ENCODE measurements at regions not wholly inside any gene's neighbourhood (a gene's known extent, or its start where the extent isn't known, plus 50 kb on each side); places are given as distances from the start of the nearest gene placed in this dataset.

GRCh38 chrX:75989806-75990590, 182.9 kb upstream of the PBDC1 start:
- intact Hi-C loops (cut with micrococcal nuclease; ENCODE audit: unreplicated experiment): no loop called here
- ChIA-PET CTCF (no interaction called here), SMC1A (ENCODE audit: uncharacterized antibody, unreplicated experiment) (no interaction called here), RAD21 (ENCODE audit: unreplicated experiment) (no interaction called here), POLR2A (no interaction called here)
- Histone ChIP-seq H3K79me2 (ENCODE audit: control insufficient read depth, insufficient read depth, low read length) (no peaks in the 10 kb centered on the region), H3K9ac (ENCODE audit: control insufficient read depth, insufficient read depth, low read length) (no peak overlapping the region), H3K27me3 (replicated peaks in 1 of 2; ENCODE audit: control insufficient read depth in 2 of 2, insufficient read depth in 2 of 2, low read length in 1 of 2) (no peaks in the 10 kb centered on the region), H3K9me3 (replicated peaks; ENCODE audit: control insufficient read depth, insufficient read depth, low read length) (no peaks in the 10 kb centered on the region), H3K4me2 (ENCODE audit: control insufficient read depth, insufficient read depth) (no peak overlapping the region), H3K27ac (ENCODE audit: control insufficient read depth, insufficient read depth) (no peak overlapping the region), H4K20me1 (ENCODE audit: control insufficient read depth, insufficient read depth) (no peaks in the 10 kb centered on the region), H3K4me3 (no peak overlapping the region), H3K36me3 (ENCODE audit: control insufficient read depth in 2 of 2, insufficient read depth in 2 of 2, low read length in 1 of 2) (no peaks in the 10 kb centered on the region), H3K4me1 (ENCODE audit: control insufficient read depth, insufficient read depth, low read length) (no peaks in the 10 kb centered on the region), H2AFZ (ENCODE audit: control insufficient read depth, low read depth, low read length) (no peak overlapping the region)
- in situ Hi-C loops (cut with MboI): no loop called here
- DNase-seq (ENCODE audit: low read depth, low spot score) (peak; percentile 7), FAIRE-seq (no peak), ATAC-seq (peak; percentile 95)
- whole genome bisulfite sequencing (ENCODE audit: insufficient coverage, insufficient replicate concordance, low lambda C conversion rate, missing lambda C conversion rate): 28% methylated on average over 3 of the region's 3 CpGs
- TF ChIP-seq NFIC (IDR thresholded peaks at IDR 0.05; ENCODE audit: low read depth, low read length) (0 out of 2 replicates have a peak, but pooled peaks have one; percentile 30), PAX5 (IDR thresholded peaks at IDR 0.05; ENCODE audit: borderline replicate concordance, low read depth, low read length) (no peak), RELA (IDR thresholded peaks at IDR 0.05; ENCODE audit: borderline replicate concordance, partially characterized antibody) (no peak), IKZF2 (IDR thresholded peaks at IDR 0.05) (0 out of 4 replicates have a peak, but pooled peaks of 1 of the 2 experiments have one; percentile 18), IKZF1 (conservative IDR thresholded peaks at IDR 0.05) (peak; percentile 32), RUNX3 (IDR thresholded peaks at IDR 0.05; ENCODE audit: low read length) (peak; percentile 77), POLR2AphosphoS5 (IDR thresholded peaks at IDR 0.05; ENCODE audit: low read length) (no peak), JUNB (IDR thresholded peaks at IDR 0.05) (peak; percentile 57), MYC (IDR thresholded peaks at IDR 0.05; ENCODE audit: insufficient read depth, insufficient read length, insufficient replicate concordance, low read length, severe bottlenecking) (no peak), ZBTB40 (IDR thresholded peaks at IDR 0.05; ENCODE audit: borderline replicate concordance) (no peak)
- TF ChIP-seq, protein P1, sequence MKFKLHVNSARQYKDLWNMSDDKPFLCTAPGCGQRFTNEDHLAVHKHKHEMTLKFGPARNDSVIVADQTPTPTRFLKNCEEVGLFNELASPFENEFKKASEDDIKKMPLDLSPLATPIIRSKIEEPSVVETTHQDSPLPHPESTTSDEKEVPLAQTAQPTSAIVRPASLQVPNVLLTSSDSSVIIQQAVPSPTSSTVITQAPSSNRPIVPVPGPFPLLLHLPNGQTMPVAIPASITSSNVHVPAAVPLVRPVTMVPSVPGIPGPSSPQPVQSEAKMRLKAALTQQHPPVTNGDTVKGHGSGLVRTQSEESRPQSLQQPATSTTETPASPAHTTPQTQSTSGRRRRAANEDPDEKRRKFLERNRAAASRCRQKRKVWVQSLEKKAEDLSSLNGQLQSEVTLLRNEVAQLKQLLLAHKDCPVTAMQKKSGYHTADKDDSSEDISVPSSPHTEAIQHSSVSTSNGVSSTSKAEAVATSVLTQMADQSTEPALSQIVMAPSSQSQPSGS (IDR thresholded peaks at IDR 0.05; ENCODE audit: low read length): peak; percentile 47; the same call in 1 of the 2 replicates
- BruUV-seq (replicated peaks): no TSS peak
